ENCODE measurements at regions not wholly inside any gene's neighbourhood (a gene's known extent, or its start where the extent isn't known, plus 50 kb on each side); places are given as distances from the start of the nearest gene placed in this dataset.
"Not testable (repeated sequence)": the region's sequence is repeated elsewhere in the genome, so short reads cannot be mapped to it uniquely, and the experiment has no call there.

GRCh38 chr15:19888811-19889210 lies 652.8 kb downstream of the GOLGA6L6 start:
- H3K4me3 ChIP-seq (ENCODE audit: extremely low read depth in 1 of 4, insufficient read depth in 2 of 4, low read depth in 3 of 4, low read length in 4 of 4); DNase-seq (ENCODE audit: low read depth in 1 of 2, low spot score in 2 of 2): not testable (repeated sequence)

GRCh38 chr15:19844061-19844460 lies 697.5 kb downstream of the GOLGA6L6 start:
- DNase-seq (ENCODE audit: low read depth in 1 of 2, low spot score in 2 of 2); H4K91ac ChIP-seq (replicated peaks; ENCODE audit: insufficient read length, low read length); H3K56ac ChIP-seq (replicated peaks; ENCODE audit: insufficient read length, low read depth, low read length); H3K9ac ChIP-seq (replicated peaks in 1 of 4; ENCODE audit: extremely low read depth in 1 of 4, low read depth in 3 of 4, low read length in 3 of 4); H3K14ac ChIP-seq (ENCODE audit: insufficient read length); H2BK20ac ChIP-seq (ENCODE audit: low read length); CTCF ChIA-PET (ENCODE audit: partially characterized antibody); H2AFZ ChIP-seq (ENCODE audit: low read length); H3K27me3 ChIP-seq (replicated peaks in 1 of 4; ENCODE audit: control insufficient read depth in 3 of 4, extremely low read depth in 1 of 4, insufficient read depth in 3 of 4, low read length in 3 of 4); H3K79me2 ChIP-seq (ENCODE audit: control insufficient read depth in 1 of 2, insufficient read depth in 2 of 2, low read length in 2 of 2); H3K4me1 ChIP-seq (replicated peaks in 1 of 4; ENCODE audit: control insufficient read depth in 3 of 4, insufficient read depth in 4 of 4, low read length in 3 of 4); H3K27ac ChIP-seq (ENCODE audit: low read depth, low read length); H2BK5ac ChIP-seq (ENCODE audit: low read depth, low read length); H2BK12ac ChIP-seq (ENCODE audit: low read depth, low read length); H3K23ac ChIP-seq (ENCODE audit: insufficient read length); H3K23me2 ChIP-seq (ENCODE audit: low read depth, low read length); POLR2A ChIA-PET (ENCODE audit: partially characterized antibody); H3K79me1 ChIP-seq (ENCODE audit: low read depth, low read length); H4K5ac ChIP-seq (ENCODE audit: insufficient read length, low read depth, low read length); FAIRE-seq; H2AK5ac ChIP-seq (ENCODE audit: low read depth, low read length); H4K8ac ChIP-seq (ENCODE audit: extremely low read depth, insufficient read depth, low read length); H3K4me2 ChIP-seq (ENCODE audit: insufficient read depth in 1 of 2, low read depth in 2 of 2, low read length in 2 of 2); H3K36me3 ChIP-seq (ENCODE audit: control insufficient read depth in 2 of 4, insufficient read depth in 4 of 4, low read length in 3 of 4); H2BK15ac ChIP-seq (ENCODE audit: low read length); H3K4ac ChIP-seq (replicated peaks; ENCODE audit: insufficient read length, low read depth, low read length); H3K18ac ChIP-seq (ENCODE audit: extremely low read depth, low read length); H3K4me3 ChIP-seq (ENCODE audit: extremely low read depth in 1 of 4, insufficient read depth in 2 of 4, low read depth in 3 of 4, low read length in 4 of 4); H4K20me1 ChIP-seq (replicated peaks in 1 of 2; ENCODE audit: control insufficient read depth in 1 of 2, insufficient read depth in 2 of 2, low read length in 2 of 2); H2BK120ac ChIP-seq (replicated peaks; ENCODE audit: low read depth, low read length): not testable (repeated sequence)
- 71% methylated on average over 2 of the region's 4 CpGs; no CpG with 5 or more reads in 1 of the 2 experiments for WGBS, 2 experiments (ENCODE audit: extremely low coverage in 1 of 2, insufficient coverage in 1 of 2, insufficient read length in 1 of 2, insufficient replicate concordance in 2 of 2, low coverage in 1 of 2, low lambda C conversion rate in 2 of 2, missing lambda C conversion rate in 1 of 2)
- peaks cover 0 to 11% of the 10 kb centered on the region in 2 experiments; a peak in 2 of 4 replicates for H3K9me3 ChIP-seq (ENCODE audit: insufficient read depth in 2 of 2, low read depth in 1 of 2, low read length in 1 of 2)

More at GRCh38 chr15:19888811-19889210, 652.8 kb downstream of the GOLGA6L6 start:
- H2BK12ac ChIP-seq (ENCODE audit: low read depth, low read length); H4K20me1 ChIP-seq (replicated peaks in 1 of 2; ENCODE audit: control insufficient read depth in 1 of 2, insufficient read depth in 2 of 2, low read length in 2 of 2); POLR2A ChIA-PET (ENCODE audit: partially characterized antibody); H4K5ac ChIP-seq (ENCODE audit: insufficient read length, low read depth, low read length); H2BK20ac ChIP-seq (ENCODE audit: low read length); FAIRE-seq; H3K9me3 ChIP-seq (ENCODE audit: insufficient read depth in 2 of 2, low read depth in 1 of 2, low read length in 1 of 2); H2BK5ac ChIP-seq (ENCODE audit: low read depth, low read length); H3K27ac ChIP-seq (ENCODE audit: low read depth, low read length); H3K9ac ChIP-seq (replicated peaks in 1 of 4; ENCODE audit: extremely low read depth in 1 of 4, low read depth in 3 of 4, low read length in 3 of 4); H3K23ac ChIP-seq (ENCODE audit: insufficient read length); H2BK15ac ChIP-seq (ENCODE audit: low read length); H3K56ac ChIP-seq (replicated peaks; ENCODE audit: insufficient read length, low read depth, low read length); H3K79me2 ChIP-seq (ENCODE audit: control insufficient read depth in 1 of 2, insufficient read depth in 2 of 2, low read length in 2 of 2); H2AK5ac ChIP-seq (ENCODE audit: low read depth, low read length); H3K4ac ChIP-seq (replicated peaks; ENCODE audit: insufficient read length, low read depth, low read length); H3K4me1 ChIP-seq (replicated peaks in 1 of 4; ENCODE audit: control insufficient read depth in 3 of 4, insufficient read depth in 4 of 4, low read length in 3 of 4); H2BK120ac ChIP-seq (replicated peaks; ENCODE audit: low read depth, low read length); H3K4me2 ChIP-seq (ENCODE audit: insufficient read depth in 1 of 2, low read depth in 2 of 2, low read length in 2 of 2); H4K91ac ChIP-seq (replicated peaks; ENCODE audit: insufficient read length, low read length); H3K27me3 ChIP-seq (replicated peaks in 1 of 4; ENCODE audit: control insufficient read depth in 3 of 4, extremely low read depth in 1 of 4, insufficient read depth in 3 of 4, low read length in 3 of 4); H2AFZ ChIP-seq (ENCODE audit: low read length); H3K18ac ChIP-seq (ENCODE audit: extremely low read depth, low read length); H3K23me2 ChIP-seq (ENCODE audit: low read depth, low read length); H3K14ac ChIP-seq (ENCODE audit: insufficient read length); H4K8ac ChIP-seq (ENCODE audit: extremely low read depth, insufficient read depth, low read length); H3K79me1 ChIP-seq (ENCODE audit: low read depth, low read length); CTCF ChIA-PET (ENCODE audit: partially characterized antibody); H3K36me3 ChIP-seq (ENCODE audit: control insufficient read depth in 2 of 4, insufficient read depth in 4 of 4, low read length in 3 of 4): not testable (repeated sequence)
- 75% methylated on average over 1 of the region's 1 CpG; no CpG with 5 or more reads in 1 of the 2 experiments for WGBS, 2 experiments (ENCODE audit: extremely low coverage in 1 of 2, insufficient coverage in 1 of 2, insufficient read length in 1 of 2, insufficient replicate concordance in 2 of 2, low coverage in 1 of 2, low lambda C conversion rate in 2 of 2, missing lambda C conversion rate in 1 of 2)
